Thyroid gland (tissue), 4 donors: ENCODE measurements at regions not wholly inside any gene's neighbourhood (a gene's known extent, or its start where the extent isn't known, plus 50 kb on each side); places are given as distances from the start of the nearest gene placed in this dataset.

ENCODE experiments used
- CTCF ChIP-seq, 6 experiments: fragments of 200-600 bp in 3 of 6; fragments of 450-650 bp in 3 of 6; sonication (generic) in 3 of 6; IDR thresholded peaks; one replicate each; pipeline ENCODE4 v1.5.1; 2016 to 2019; ENCODE audit warnings: antibody characterized with exemption in 6 of 6, mild to moderate bottlenecking in 2 of 6, inconsistent platforms in 1 of 6, moderate library complexity in 1 of 6
- POLR2A ChIP-seq, 2 donors: fragments of 450-650 bp; IDR thresholded peaks; one replicate each; pipeline ENCODE4 v1.6.1; 2017; ENCODE audit warnings: antibody characterized with exemption in 2 of 2, mild to moderate bottlenecking in 2 of 2, moderate library complexity in 1 of 2

GRCh38 chr11:91608677-91609076 is 615.9 kb upstream of the FAT3 start:
- TF ChIP-seq CTCF (IDR thresholded peaks at IDR 0.05): no peak
- TF ChIP-seq POLR2A (IDR thresholded peaks at IDR 0.05): no peak
